SU-DHL-6 (cell line): ENCODE measurements at regions not wholly inside any gene's neighbourhood (a gene's known extent, or its start where the extent isn't known, plus 50 kb on each side); places are given as distances from the start of the nearest gene placed in this dataset.

ENCODE experiments used
- H2AFZ ChIP-seq: fragments of 200-600 bp; sonication (generic); 2 replicates; pipeline ENCODE4 v1.6.1; 2014; ENCODE audit warnings: low read depth, mild to moderate bottlenecking, moderate library complexity, mixed read lengths, antibody characterized with exemption, low read length; ENCODE audit not compliant: severe bottlenecking
- H3F3A ChIP-seq: fragments of 200-600 bp; shearing (Covaris generic); 2 replicates; pipeline ENCODE4 v1.6.0; 2016; ENCODE audit warnings: antibody characterized with exemption, mild to moderate bottlenecking; ENCODE audit not compliant: insufficient read depth
- H3K27ac ChIP-seq: fragments of 200-600 bp; sonication (generic); 2 replicates; pipeline ENCODE4 v1.5.1; 2016; ENCODE audit warnings: low read depth, mild to moderate bottlenecking, low read length, moderate library complexity, mixed read lengths
- H3K27me3 ChIP-seq: fragments of 200-600 bp; sonication (generic), shearing (Covaris generic); 2 replicates; pipeline ENCODE4 v1.6.0; 2014; ENCODE audit warnings: mild to moderate bottlenecking, low read length
- H3K36me3 ChIP-seq: fragments of 200-600 bp; sonication (generic); 2 replicates; pipeline ENCODE4 v1.6.1; 2014; ENCODE audit warnings: mild to moderate bottlenecking, low read length, mixed read lengths
- H3K4me2 ChIP-seq: fragments of 300-600, 200-600 bp; shearing (Covaris generic), sonication (generic); 2 replicates; pipeline ENCODE4 v1.6.0; 2014; ENCODE audit warnings: low read length, low read depth, mild to moderate bottlenecking; ENCODE audit not compliant: poor library complexity, severe bottlenecking
- H3K4me3 ChIP-seq: fragments of 200-600 bp; sonication (generic); 2 replicates; pipeline ENCODE4 v1.5.1; 2014; ENCODE audit warnings: antibody characterized with exemption, low read length, mild to moderate bottlenecking, mixed read lengths; ENCODE audit not compliant: insufficient read depth, poor library complexity, severe bottlenecking
- H3K79me2 ChIP-seq: fragments of 200-600 bp; sonication (generic); 2 replicates; pipeline ENCODE4 v1.6.1; 2014; ENCODE audit warnings: mild to moderate bottlenecking, low read length, moderate library complexity; ENCODE audit not compliant: insufficient read depth
- H3K9ac ChIP-seq: fragments of 200-600 bp; sonication (generic); 2 replicates; pipeline ENCODE4 v1.7.0; 2014; ENCODE audit warnings: mild to moderate bottlenecking, low read length
- H3K9me2 ChIP-seq: fragments of 200-600 bp; sonication (generic); replicated peaks from 2 replicates; pipeline ENCODE4 v1.6.1; 2014; ENCODE audit warnings: low read length; ENCODE audit not compliant: insufficient read depth
- H3K9me3 ChIP-seq: fragments of 200-600 bp; sonication (generic); 2 replicates; pipeline ENCODE4 v1.6.1; 2014; ENCODE audit warnings: low read length, mixed read lengths; ENCODE audit not compliant: insufficient read depth
- H4K20me1 ChIP-seq: fragments of 200-600 bp; sonication (generic); 2 replicates; pipeline ENCODE4 v1.6.1; 2014; ENCODE audit warnings: low read depth, mild to moderate bottlenecking, antibody characterized with exemption, low read length, moderate library complexity, mixed read lengths
- EZH2phosphoT487 ChIP-seq: fragments of 200-600 bp; sonication (generic), shearing (Covaris generic); conservative IDR thresholded peaks from 2 replicates; pipeline ENCODE4 v1.6.1; 2018; ENCODE audit warnings: mild to moderate bottlenecking, antibody characterized with exemption, low read length, moderate library complexity, mixed read lengths
- TF ChIP-seq, protein P1 (sequence below): fragments of 200-600 bp; sonication (generic); IDR thresholded peaks from one replicate; pipeline ENCODE4 v1.5.1; 2017; ENCODE audit warnings: antibody characterized with exemption, mild to moderate bottlenecking, low read length, moderate library complexity; ENCODE audit not compliant: insufficient read depth, poor library complexity, severe bottlenecking

DNA sequence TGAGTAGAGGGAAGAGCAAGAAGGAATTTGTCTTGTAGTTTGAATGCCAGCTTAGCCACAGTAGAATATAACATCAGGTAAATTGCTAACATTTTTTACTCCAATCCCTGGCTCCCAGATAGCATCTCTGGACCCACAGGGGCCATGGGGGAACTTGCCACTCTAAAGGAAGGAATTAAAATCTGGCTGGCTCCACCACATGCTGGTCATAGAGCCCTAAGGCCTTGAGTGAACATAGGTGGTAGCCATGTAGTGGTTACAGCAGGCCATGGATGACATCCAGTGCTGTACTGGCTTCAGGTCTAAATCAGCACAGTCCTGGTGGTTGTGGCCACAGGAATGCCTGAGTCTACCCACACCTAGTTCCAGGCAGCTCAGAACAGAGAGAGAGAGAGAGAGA lies 109.9 kb upstream of the RGMB start:
- Histone ChIP-seq H2AFZ (no peak overlapping the region), H4K20me1 (no peaks in the 10 kb centered on the region), H3K4me3 (no peak overlapping the region), H3K9ac (no peak overlapping the region), H3K79me2 (no peaks in the 10 kb centered on the region), H3K27ac (no peak overlapping the region), H3K4me2 (no peak overlapping the region), H3K27me3 (no peaks in the 10 kb centered on the region), H3K9me2 (no peaks in the 10 kb centered on the region), H3F3A (no peaks in the 10 kb centered on the region), H3K36me3 (no peaks in the 10 kb centered on the region), H3K9me3 (no peaks in the 10 kb centered on the region)
- TF ChIP-seq EZH2phosphoT487, result no peak
- TF ChIP-seq, protein P1, sequence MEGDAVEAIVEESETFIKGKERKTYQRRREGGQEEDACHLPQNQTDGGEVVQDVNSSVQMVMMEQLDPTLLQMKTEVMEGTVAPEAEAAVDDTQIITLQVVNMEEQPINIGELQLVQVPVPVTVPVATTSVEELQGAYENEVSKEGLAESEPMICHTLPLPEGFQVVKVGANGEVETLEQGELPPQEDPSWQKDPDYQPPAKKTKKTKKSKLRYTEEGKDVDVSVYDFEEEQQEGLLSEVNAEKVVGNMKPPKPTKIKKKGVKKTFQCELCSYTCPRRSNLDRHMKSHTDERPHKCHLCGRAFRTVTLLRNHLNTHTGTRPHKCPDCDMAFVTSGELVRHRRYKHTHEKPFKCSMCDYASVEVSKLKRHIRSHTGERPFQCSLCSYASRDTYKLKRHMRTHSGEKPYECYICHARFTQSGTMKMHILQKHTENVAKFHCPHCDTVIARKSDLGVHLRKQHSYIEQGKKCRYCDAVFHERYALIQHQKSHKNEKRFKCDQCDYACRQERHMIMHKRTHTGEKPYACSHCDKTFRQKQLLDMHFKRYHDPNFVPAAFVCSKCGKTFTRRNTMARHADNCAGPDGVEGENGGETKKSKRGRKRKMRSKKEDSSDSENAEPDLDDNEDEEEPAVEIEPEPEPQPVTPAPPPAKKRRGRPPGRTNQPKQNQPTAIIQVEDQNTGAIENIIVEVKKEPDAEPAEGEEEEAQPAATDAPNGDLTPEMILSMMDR, result no peak

DNA sequence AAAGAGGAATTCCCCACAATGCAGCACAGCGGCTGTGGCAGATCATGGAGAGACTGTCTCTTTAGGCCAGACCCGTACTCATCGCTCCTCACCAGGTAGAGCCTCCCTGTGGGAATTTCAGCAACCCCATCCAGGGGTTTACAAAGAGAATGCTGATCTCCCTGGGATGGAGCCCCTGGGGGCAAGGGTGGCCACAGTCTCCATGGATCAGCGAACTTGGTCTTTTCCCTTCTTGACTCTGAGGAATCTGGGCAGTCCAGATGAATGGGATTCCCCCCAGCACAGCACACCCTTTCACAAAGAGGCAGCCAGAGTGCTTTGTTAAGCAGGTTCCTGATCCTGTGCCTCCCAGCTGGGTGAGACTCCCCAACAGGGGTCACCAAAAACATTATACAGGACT lies 108.7 kb upstream of the RGMB start:
- Histone ChIP-seq H3K79me2 (no peaks in the 10 kb centered on the region), H4K20me1 (no peaks in the 10 kb centered on the region)

DNA sequence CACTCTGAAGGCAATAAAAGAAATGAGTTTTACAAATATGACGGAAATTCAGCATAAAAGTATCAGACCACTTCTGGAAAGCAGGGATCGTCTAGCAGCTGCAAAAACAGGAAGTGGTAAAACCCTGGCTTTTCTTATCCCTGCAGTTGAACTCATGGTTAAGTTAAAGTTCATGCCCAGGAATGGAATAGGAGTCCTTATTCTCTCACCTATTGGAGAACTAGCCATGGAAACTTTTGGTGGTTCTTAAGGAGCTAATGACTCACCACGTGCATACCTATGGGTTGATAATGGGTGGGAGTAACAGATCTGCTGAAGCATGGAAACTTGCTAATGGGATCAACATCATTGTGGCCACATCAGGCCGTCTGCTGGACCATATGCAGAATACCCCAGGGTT lies 93.5 kb upstream of the RGMB start:
- Histone ChIP-seq H3K27ac (no peak overlapping the region), H3K9ac (no peak overlapping the region), H3F3A (no peaks in the 10 kb centered on the region), H3K9me2 (no peaks in the 10 kb centered on the region), H2AFZ (no peak overlapping the region), H3K4me3 (no peak overlapping the region), H4K20me1 (no peaks in the 10 kb centered on the region), H3K36me3 (no peaks in the 10 kb centered on the region), H3K27me3 (no peaks in the 10 kb centered on the region), H3K79me2 (no peaks in the 10 kb centered on the region), H3K9me3 (no peaks in the 10 kb centered on the region), H3K4me2 (no peak overlapping the region)
- TF ChIP-seq, protein P1, result no peak
- TF ChIP-seq EZH2phosphoT487, result no peak

More for the DNA sequence above, 108.7 kb upstream of the RGMB start:
- no peaks in the 10 kb centered on the region for H3K27me3 ChIP-seq
- H3K4me3 ChIP-seq, result no peak overlapping the region
- H3K4me2 ChIP-seq, result no peak overlapping the region
- no peak overlapping the region for H2AFZ ChIP-seq
- H3K36me3 ChIP-seq, result no peaks in the 10 kb centered on the region
- no peaks in the 10 kb centered on the region for H3K9me3 ChIP-seq
- H3K27ac ChIP-seq, result no peak overlapping the region
- TF ChIP-seq, protein P1, result no peak
- TF ChIP-seq EZH2phosphoT487, result no peak
- no peak overlapping the region for H3K9ac ChIP-seq
- no peaks in the 10 kb centered on the region for H3F3A ChIP-seq
- no peaks in the 10 kb centered on the region for H3K9me2 ChIP-seq

DNA sequence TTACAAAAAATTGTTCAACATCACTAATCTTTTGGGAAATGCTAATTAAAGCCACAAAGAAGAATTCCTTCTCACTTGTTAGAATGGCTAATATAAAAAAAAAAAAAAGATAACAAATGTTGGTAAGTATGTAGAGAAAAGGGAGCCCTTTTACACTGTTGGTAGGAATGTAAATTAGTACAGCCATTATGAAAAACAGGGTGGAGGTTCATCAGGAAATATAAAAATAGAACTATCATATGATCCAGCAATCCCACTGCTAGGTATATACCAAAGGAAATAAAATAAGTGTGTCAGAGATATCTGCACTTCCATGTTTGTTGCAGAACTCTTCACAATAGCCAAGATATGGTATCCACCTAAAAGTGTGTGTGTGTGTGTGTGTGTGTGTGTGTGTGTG lies 83.5 kb upstream of the RGMB start:
- Histone ChIP-seq H3K79me2 (no peaks in the 10 kb centered on the region), H4K20me1 (no peaks in the 10 kb centered on the region), H3K4me3 (no peak overlapping the region), H3K36me3 (no peaks in the 10 kb centered on the region), H3K9me2 (no peaks in the 10 kb centered on the region), H3K27me3 (no peaks in the 10 kb centered on the region), H3K27ac (no peak overlapping the region), H2AFZ (no peak overlapping the region), H3F3A (no peaks in the 10 kb centered on the region), H3K9me3 (no peaks in the 10 kb centered on the region), H3K4me2 (no peak overlapping the region), H3K9ac (no peak overlapping the region)
- TF ChIP-seq, protein P1, result no peak
- no peak for TF ChIP-seq EZH2phosphoT487
